22Rv1 (cell line): ENCODE measurements at regions not wholly inside any gene's neighbourhood (a gene's known extent, or its start where the extent isn't known, plus 50 kb on each side); places are given as distances from the start of the nearest gene placed in this dataset.
A peak's percentile ranks its signal among the peaks of the same experiment; 100 is the strongest.

ENCODE experiments used
- CTCF ChIP-seq: fragments of 450-650 bp; IDR thresholded peaks from 2 replicates; pipeline ENCODE4 v1.5.1; 2017; ENCODE audit warnings: mild to moderate bottlenecking
- ZFX ChIP-seq: fragments of 450-650 bp; IDR thresholded peaks from 2 replicates; pipeline ENCODE4 v1.6.1; 2017; ENCODE audit warnings: antibody characterized with exemption, borderline replicate concordance

GRCh38 chr2:34547340-34547739, 948.2 kb upstream of the FAM98A start:
- TF ChIP-seq CTCF (0 out of 2 replicates have a peak, but pooled peaks have one; percentile 9), ZFX (no peak)
